HG03064 (cell line): ENCODE measurements at regions not wholly inside any gene's neighbourhood (a gene's known extent, or its start where the extent isn't known, plus 50 kb on each side); places are given as distances from the start of the nearest gene placed in this dataset.
"Not testable (repeated sequence)": the region's sequence is repeated elsewhere in the genome, so short reads cannot be mapped to it uniquely, and the experiment has no call there.

Experiments used
- ATAC-seq: cut with Tn5 transposase; IDR thresholded peaks from one replicate; pipeline ENCODE4 v1.9.1; 2021; ENCODE audit warnings: low read depth; ENCODE audit not compliant: unreplicated experiment

- ATAC-seq = not testable (repeated sequence)
These were observed 197.7 kb upstream of the PROK2 start for GRCh38 chr3:71982506-71983258.

GRCh38 chr3:71979175-71979574 is 194.2 kb upstream of the PROK2 start:
- no peak for ATAC-seq

- peak; percentile 82 for ATAC-seq
These were observed 193.3 kb upstream of the PROK2 start for GRCh38 chr3:71978150-71978721.

- no peak for ATAC-seq
These were observed 192.6 kb upstream of the PROK2 start for GRCh38 chr3:71977525-71977924.

GRCh38 chr3:71975573-71975972 is 190.6 kb upstream of the PROK2 start:
- no peak for ATAC-seq

- ATAC-seq = no peak
These were observed 189.8 kb upstream of the PROK2 start for GRCh38 chr3:71974786-71975185.

GRCh38 chr3:71973274-71974030 is 188.5 kb upstream of the PROK2 start:
- no peak for ATAC-seq

- no peak for ATAC-seq
These were observed 187.1 kb upstream of the PROK2 start for GRCh38 chr3:71972031-71972430.

- no peak for ATAC-seq
These were observed 183.6 kb upstream of the PROK2 start for GRCh38 chr3:71968544-71968943.

GRCh38 chr3:71966185-71966584 is 181.2 kb upstream of the PROK2 start:
- no peak for ATAC-seq

GRCh38 chr3:71964170-71964569 is 179.2 kb upstream of the PROK2 start:
- no peak for ATAC-seq

GRCh38 chr3:71962561-71963240 is 177.8 kb upstream of the PROK2 start:
- ATAC-seq = no peak

GRCh38 chr3:71961891-71962290 is 176.9 kb upstream of the PROK2 start:
- no peak for ATAC-seq

- no peak for ATAC-seq
These were observed 176.4 kb upstream of the PROK2 start for GRCh38 chr3:71961378-71961777.

GRCh38 chr3:71958533-71958932 is 173.6 kb upstream of the PROK2 start:
- no peak for ATAC-seq

- no peak for ATAC-seq
These were observed 171.8 kb upstream of the PROK2 start for GRCh38 chr3:71956716-71957115.

GRCh38 chr3:71956069-71956340 is 171.1 kb upstream of the PROK2 start:
- no peak for ATAC-seq

- ATAC-seq = no peak
These were observed 170.5 kb upstream of the PROK2 start for GRCh38 chr3:71955240-71956068.

GRCh38 chr3:71951842-71952241 is 166.9 kb upstream of the PROK2 start:
- no peak for ATAC-seq

- ATAC-seq = no peak
These were observed 166.4 kb upstream of the PROK2 start for GRCh38 chr3:71951361-71951760.

GRCh38 chr3:71949442-71949841 is 164.5 kb upstream of the PROK2 start:
- no peak for ATAC-seq
